Fibroblast of mammary gland (primary cell): ENCODE measurements at regions not wholly inside any gene's neighbourhood (a gene's known extent, or its start where the extent isn't known, plus 50 kb on each side); places are given as distances from the start of the nearest gene placed in this dataset.
"Not testable (repeated sequence)": the region's sequence is repeated elsewhere in the genome, so short reads cannot be mapped to it uniquely, and the experiment has no call there.

Experiments used
- DNase-seq: peaks from one replicate; pipeline ENCODE4 v3.0.0-alpha.2; 2010; ENCODE audit warnings: low read depth
- H3K4me3 ChIP-seq: 2 replicates; pipeline ENCODE4 v1.5.1; 2011; ENCODE audit warnings: low read depth, mild to moderate bottlenecking, low read length, moderate library complexity; ENCODE audit not compliant: control insufficient read depth
- CTCF ChIP-seq: conservative IDR thresholded peaks from 2 replicates; pipeline ENCODE4 v1.5.1; 2011; ENCODE audit warnings: low read depth, low read length, inconsistent platforms; ENCODE audit not compliant: control insufficient read depth, insufficient read depth

DNA sequence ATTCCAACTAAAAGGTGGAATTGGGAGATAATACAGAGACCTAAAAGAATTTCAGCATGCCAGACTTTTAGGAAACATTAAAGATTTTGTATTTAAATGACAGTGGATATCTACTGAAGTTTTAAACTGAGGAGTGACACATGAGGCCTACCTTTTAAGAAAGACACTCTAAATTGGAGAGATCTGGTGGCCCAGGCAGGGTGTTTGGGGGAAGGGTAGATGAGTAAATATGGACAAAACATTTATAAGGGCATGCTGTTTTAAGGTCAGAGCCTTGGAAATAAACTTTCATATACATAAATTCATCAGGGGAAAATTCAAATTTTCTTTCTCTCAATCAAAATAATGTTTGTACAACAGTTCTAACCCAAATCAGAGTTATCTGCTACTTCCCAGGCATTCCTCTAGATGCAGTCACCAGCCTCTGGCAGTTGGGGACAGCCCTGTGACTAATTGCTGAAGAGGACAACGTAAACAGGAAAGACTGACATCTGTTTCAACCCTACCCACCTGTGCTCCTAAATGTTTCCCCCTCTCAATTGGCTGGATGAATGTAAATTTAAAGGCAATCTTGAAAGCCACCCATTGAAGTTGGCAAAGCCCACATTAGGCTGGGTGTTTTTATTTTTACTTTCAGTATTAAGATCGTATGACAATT lies 1646.9 kb upstream of the ADGRL3 start:
- DNase-seq: peak; percentile 14
- TF ChIP-seq CTCF: no peak
- no peak overlapping the region for H3K4me3 ChIP-seq

DNA sequence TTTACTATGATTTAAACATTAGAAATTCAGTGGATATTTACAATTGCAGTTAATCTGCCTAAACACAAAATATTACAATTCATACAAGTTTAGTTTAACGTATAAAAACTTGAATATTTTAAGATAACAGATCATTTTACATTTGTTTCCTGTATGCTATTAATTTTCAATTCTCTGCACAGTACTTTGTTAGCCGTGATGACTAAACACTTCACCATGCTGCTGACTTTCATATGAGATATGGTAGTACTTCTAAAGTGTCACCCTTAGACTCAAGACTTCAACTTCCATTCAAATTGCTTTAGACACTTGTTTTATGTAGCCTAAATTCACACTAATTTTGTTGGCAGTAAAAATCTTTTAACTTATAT lies 1646.4 kb upstream of the ADGRL3 start:
- H3K4me3 ChIP-seq: no peak overlapping the region
- DNase-seq: peak; percentile 32
- TF ChIP-seq CTCF: no peak

DNA sequence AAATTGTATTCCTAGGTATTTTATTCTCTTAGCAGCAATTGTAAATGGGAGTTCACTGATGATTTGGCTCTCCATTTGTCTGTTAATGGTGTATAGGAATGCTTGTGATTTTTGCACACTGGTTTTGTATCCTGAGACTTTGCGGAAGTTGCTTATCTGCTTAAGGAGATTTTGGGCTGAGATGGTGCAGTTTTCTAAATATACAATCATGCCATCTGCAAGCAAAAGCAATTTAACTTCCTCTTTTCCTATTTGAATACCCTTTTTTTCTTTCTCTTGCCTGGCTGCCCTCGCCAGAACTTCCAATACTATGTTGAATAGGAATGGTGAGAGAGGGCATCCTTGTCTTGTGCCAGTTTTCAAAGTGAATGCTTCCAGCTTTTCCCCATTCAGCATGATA lies 1643.9 kb upstream of the ADGRL3 start:
- DNase-seq, H3K4me3 ChIP-seq: not testable (repeated sequence)

- H3K4me3 ChIP-seq, DNase-seq: not testable (repeated sequence)
Observed at GRCh38 chr4:59560141-59560648, 1639.9 kb upstream of the ADGRL3 start.

GRCh38 chr4:59565836-59566235 lies 1634.3 kb upstream of the ADGRL3 start:
- no peak overlapping the region for H3K4me3 ChIP-seq
- no peak for DNase-seq
- TF ChIP-seq CTCF: no peak

- TF ChIP-seq CTCF: no peak
- DNase-seq: no peak
- H3K4me3 ChIP-seq: no peak overlapping the region
Observed at GRCh38 chr4:59570860-59571476, 1629.2 kb upstream of the ADGRL3 start.

DNA sequence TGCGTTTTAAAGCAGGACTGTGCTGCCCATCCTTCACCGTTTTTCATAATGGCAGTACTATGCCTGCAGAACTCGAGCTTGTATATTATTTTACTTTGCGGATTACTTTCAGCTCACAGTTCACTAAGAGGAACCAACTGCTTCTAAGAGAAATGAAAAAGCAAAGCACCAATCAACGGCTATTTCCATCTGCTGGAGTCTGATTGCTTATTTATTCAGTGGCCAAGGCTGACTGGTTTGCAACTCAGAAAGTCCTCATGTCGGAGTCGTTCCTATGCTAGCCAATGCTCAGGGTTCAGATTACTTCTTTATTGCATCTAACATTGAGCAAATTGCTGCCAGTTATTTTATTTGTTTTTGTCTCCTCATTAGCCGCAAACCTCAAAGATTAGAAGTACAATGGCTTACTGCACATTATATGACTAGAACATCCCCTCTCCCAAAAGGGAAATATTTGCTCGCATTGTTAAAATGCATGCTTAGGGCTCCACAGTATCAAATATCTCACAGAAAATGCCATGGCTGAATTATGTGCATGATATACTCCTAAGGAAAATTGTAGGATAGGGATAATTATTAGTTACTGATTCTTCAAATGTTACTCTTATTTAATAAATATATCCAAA lies 1628.2 kb upstream of the ADGRL3 start:
- no peak for TF ChIP-seq CTCF
- no peak overlapping the region for H3K4me3 ChIP-seq
- DNase-seq: no peak
